HS-5 (cell line): ENCODE measurements at regions not wholly inside any gene's neighbourhood (a gene's known extent, or its start where the extent isn't known, plus 50 kb on each side); places are given as distances from the start of the nearest gene placed in this dataset.

Source experiments
- DNase-seq: peaks from one replicate; pipeline ENCODE4 v3.0.0-alpha.2; 2012; ENCODE audit warnings: low read depth

DNA sequence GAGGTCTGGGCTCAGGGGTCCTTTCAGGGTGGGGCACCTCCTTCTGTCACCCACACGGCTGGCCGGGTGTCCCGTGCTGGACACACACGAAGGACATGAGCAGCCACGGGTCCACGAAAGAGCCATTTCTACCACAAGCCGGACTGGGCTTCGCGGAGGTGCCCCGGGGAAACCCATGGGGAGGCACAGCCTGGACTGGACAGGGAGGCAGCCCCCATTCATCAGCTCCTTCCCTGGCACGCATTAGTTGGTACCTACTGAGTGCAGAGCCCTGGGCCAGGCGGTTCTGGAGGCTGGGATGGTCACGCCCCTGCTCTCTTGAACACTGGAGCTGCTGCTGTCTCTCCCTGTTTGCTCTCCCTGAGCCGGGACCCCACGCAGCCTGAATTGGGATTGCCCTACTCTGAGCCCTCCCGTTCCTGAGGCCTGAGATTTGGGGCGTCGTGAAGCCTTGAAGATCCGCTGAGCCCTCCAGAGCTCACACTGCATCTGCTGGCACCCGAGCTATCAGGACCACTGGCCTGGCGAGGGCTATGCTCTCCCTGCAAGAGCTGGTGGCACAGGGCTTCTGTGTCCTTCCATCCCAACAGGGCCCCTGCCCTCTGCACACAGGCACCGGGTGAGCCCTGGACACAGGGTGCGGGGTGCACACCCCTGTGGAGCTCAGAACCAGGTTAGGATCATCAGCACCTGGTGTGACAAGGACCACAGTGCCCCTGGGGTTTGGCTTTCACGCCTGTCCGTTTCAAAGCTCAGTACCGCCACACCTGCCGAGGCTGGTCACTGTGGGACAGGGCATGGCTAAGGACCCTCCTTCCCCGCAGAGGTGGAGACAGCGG, 84.6 kb downstream of the MYEOV start:
- no peak for DNase-seq

DNA sequence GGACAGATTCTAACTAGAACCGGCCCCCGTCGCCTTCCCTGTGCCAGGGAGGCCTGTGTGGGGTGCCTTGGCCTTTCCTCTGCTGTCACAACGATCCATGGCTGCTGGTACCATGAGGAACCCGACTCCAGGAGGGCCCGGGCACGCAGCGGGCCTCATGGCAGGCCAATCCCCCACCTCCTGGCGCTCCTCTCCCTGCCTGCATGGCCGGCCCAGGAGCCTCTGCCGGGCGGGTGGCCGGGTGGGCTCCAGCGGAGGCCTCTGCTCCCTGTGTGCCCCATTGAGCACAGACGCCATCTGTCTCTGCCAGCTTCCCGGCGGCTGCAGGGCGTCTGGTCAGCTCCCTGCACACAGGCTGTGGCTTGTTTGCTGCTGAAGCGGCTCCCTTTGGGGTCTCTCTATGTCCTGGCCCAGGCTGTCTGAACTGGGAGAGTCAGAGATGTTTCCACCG, 86.5 kb downstream of the MYEOV start:
- no peak for DNase-seq

DNA sequence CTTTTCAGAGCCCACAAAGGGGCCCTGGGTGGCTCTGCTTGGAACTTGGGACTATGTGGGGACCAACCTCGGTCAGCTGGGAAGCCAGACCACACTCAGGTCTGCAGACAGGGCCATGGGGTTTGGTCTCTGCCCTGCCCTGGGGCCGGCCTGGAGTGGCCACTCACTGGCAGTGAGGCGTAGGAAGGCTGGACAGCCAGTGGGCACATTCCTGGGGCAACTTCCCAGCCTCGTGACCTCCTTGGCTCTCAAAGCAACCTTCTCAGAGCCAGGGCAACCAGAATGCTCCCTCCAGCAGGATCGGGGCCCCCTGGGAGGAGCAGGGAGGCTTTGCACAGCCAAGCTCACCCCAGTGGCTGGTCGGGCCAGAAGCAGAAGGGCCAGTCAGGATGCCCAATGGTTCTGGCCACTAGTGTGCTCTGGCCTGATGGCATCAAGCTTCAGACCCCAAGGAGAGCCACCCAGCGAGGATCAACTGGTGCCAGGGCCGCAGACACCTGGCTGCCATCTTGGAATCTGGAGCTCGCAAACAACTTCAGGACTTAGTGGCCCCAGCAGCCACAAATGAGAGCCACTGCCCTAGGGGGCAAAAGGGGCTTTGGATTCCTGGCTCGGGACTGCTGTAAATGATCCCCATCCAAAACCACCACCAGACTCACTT, 87.1 kb downstream of the MYEOV start:
- no peak for DNase-seq

DNA sequence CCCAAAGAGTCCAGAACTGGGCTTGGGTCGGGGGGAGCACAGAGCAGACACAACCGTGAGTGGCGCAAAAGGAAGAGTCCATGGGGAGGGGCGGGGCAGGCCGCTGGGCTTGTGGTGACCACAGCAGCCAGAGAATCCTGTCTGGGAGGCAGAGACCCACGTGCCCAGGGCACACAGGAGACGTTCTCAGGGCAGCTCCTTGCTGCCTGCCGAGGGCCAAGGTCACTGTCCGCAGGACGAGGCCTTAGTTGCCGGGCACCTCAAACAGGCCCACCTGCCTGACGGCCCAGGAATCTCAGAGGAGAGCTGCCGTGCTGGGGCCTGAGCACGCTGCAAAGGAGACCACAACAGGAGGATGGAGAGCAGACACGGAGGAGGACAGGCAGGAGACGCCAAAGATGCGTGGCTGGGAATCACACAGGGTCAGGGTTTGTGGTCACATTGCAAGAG, 87.8 kb downstream of the MYEOV start:
- no peak for DNase-seq

- no peak for DNase-seq
Observed at GRCh38 chr11:69382131-69383128, 88.5 kb downstream of the MYEOV start.

DNA sequence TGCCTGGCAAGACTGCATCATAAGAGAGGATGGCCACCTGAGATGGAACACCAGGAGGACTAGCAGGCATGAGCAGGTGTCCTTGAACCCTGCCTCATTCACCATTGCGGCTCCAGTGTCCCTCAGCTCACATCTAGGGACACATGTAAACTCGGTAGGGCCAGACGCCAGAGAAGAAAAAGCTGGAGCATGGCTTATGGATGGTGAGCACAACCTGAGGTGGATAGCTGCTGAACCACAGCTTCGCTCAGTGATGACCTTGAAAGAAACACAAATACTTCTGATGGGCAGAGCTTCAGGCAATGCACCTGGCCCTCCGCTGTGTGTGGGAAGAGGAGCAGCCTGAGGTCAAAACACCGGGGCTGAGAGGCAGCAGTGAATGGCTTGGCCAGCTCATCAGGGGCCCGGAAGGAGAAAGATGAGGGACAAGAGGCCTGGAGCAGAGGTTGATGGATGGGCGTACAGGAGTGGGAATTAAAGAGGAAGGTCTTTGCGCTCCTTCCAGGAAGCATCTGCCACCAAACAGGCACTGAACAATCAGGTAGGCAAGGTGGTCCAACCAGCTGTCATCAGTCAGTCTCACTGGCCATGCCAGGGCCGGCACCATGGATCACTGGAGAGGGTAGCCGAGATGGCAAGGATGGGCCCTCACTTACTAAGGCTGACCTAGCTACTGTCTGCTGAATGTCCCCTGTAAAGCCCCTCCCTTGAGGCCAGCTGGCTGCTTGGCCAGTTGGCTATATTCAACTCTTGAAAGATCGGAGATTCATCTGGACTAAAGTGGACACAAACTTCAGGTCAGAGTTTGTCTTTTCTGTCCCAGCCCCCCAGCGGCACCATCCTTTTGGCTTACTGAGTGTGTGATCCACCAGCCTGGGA, 89.7 kb downstream of the MYEOV start:
- no peak for DNase-seq

- DNase-seq, result no peak
Observed at GRCh38 chr11:69384251-69385143, 90.5 kb downstream of the MYEOV start.

GRCh38 chr11:69385144-69385820, 91.3 kb downstream of the MYEOV start:
- no peak for DNase-seq

DNA sequence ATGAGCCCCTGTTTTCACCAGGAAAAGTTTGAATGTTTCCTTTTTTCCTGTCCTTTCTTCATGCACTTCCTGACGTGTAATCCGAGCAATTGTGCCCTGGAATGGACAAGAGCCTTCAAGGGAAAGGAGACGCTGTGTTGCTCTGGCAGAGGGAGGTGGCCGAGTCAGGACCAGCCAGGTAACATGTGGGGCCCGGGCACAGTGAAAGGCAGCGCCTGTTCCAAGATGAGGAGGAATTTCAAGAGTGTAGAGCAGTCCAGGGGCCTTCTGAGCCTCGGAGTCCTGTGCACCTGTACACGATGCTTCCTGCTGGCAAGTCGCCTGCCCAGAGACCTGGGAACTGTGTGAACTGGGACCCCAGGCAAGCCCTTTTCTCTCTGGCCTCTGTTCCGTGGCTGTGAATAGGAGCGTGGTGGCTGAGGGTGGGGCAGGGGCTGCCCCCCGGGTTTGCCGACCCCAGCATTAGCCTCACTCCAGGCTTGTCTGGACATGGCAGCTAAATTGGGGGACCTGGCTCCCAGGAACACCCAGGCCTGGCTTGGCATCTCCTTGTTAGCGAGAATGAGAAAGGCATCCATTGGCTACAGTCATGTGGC, 92.0 kb downstream of the MYEOV start:
- DNase-seq, result no peak

DNA sequence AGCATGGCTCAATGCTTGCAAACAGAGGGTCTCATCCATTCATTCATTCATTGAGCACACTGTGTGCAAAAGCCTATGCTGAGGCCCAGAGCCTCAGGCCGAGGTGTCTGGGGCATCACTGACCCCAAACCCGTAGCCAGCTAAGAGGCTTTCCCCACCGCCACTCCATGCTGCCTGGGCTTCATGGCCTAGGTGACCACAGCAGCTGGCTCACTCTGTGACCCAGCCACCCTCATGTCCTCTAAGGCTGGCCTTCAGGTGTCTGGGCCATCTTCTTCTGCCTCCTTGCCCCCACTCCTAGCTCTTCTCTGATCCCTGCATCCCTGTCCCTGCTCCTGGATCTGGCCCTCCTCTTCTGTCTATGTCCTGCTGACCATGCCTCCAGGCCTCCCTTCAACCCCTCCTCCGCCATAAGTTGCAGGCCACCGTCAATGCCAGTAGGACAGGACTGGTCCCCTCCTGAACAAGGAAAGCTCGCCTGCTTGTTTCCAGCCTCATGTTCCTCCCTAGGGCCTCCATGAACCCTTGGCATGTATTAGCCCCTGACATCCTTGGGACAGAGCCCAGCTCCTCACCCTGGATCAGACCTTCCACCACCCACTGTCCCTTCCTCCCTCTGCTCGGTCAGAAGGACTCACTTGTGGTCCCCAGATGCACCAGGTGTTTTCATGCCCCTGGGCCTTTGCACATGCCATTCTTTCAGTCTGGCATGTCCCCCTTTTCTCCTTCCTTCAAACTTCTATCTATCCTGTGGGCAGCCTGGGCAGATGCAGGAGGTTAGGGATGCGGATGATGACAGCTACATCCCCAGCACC, 92.8 kb downstream of the MYEOV start:
- no peak for DNase-seq

- no peak for DNase-seq
Observed at GRCh38 chr11:69387409-69387885, 93.5 kb downstream of the MYEOV start.

GRCh38 chr11:69388210-69388609, 93.3 kb upstream of the LINC01488 start:
- no peak for DNase-seq

DNA sequence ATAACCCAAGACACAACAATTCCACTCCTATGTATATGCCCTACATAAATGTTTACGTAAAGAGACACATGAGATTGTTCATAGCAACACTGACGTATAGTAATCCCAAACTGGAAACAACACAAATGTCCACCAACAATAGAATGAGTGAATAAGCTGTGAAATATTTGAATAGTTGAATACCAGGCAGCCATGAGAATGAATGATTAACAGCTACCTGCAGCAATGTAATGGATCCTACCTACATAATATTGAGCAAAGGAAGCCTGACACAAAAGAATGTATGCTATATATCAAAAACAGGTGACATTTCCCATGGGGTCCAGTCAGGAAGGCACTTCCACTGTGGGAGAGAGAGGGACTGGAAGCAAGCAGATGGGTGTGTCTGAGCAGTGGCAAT, 92.8 kb upstream of the LINC01488 start:
- DNase-seq, result no peak

DNA sequence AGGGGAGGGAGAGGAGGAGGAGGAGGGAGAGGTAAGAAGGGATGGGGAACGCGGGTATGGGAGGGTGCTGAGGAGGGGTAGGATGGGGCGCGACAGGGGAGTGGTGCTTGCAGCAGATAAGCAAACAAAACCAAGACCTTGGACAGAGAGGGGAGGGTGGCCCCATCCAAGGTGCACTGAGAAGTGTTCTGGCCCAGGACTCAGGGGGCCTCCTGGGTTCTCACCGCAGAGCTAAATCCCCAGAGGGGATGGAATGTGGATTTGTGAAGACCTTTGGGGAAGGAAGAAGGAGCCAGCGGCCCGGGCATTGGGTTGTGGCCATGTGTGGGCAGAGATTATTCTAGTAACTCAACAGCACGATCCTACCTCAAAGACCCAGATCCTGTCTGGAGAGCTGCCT, 90.9 kb upstream of the LINC01488 start:
- no peak for DNase-seq

- no peak for DNase-seq
Observed at GRCh38 chr11:69391192-69392103, 90.0 kb upstream of the LINC01488 start.

DNA sequence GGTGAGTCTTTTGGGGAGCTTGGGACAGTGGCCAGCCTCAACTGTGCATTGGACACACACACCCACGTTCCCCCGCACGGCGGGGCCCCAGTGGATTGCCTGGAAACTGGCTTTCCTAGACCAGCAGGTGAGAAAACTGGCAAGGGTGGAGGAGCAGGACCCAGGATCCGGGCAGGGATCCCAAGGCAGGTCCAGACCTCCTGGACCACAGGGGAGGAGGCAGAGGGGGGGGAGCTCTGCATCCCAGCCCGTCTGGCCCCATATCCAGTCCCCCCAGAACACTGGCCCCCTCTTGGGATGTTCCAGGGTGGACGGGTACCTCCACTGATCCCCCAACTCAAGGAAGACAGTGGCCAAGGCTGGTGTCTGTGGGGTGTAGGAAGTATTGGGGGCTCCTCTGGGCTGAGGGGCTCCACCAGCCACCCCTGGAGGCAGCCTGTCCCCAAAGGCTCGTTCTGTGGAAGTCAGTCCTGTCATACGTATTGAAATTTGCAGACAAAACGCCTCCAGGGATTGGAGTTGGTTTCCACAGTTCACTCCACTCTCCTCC, 89.3 kb upstream of the LINC01488 start:
- no peak for DNase-seq
